ENCODE measurements at regions not wholly inside any gene's neighbourhood (a gene's known extent, or its start where the extent isn't known, plus 50 kb on each side); places are given as distances from the start of the nearest gene placed in this dataset.

DNA sequence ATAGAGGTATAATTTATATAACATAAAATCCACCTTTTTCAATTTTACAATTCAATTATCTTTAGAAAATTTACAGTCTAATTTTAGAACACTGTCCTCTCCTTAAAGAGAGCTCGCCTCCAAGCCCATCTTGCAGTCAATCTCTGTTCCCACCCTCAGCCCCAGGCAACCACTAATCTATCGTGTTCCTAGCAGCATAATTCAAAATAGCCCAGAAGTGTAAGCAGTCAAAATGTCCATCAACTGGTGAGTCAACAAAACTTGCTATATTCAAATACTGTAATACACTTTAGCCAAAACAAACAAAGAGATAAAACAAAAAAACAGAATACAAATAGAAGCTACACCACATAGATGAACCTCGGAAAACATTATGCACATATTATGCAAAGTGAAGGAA, 1006.8 kb upstream of the EEF2KMT start:
- Histone ChIP-seq H3F3A (ENCODE audit: control insufficient read depth, insufficient read depth) (no peaks in the 10 kb centered on the region), H4K20me1 (ENCODE audit: control insufficient read depth, insufficient read depth, low read depth, low read length) (no peaks in the 10 kb centered on the region), H3K36me3 (ENCODE audit: control insufficient read depth, low read length) (no peaks in the 10 kb centered on the region), H3K27me3 (ENCODE audit: control insufficient read depth, low read length) (no peaks in the 10 kb centered on the region), H3K4me1 (ENCODE audit: control insufficient read depth, low read length) (no peaks in the 10 kb centered on the region), H3K9me3 (ENCODE audit: control insufficient read depth, insufficient read depth, low read length) (no peaks in the 10 kb centered on the region), H3K4me3 (ENCODE audit: low read length) (no peak overlapping the region), H3K9me2 (replicated peaks; ENCODE audit: control insufficient read depth, low read length) (no peaks in the 10 kb centered on the region), H3K27ac (ENCODE audit: low read depth, low read length) (no peak overlapping the region), H3K4me2 (ENCODE audit: low read length) (no peak overlapping the region), H3K79me2 (ENCODE audit: control insufficient read depth, low read length) (no peaks in the 10 kb centered on the region)
- no peak for TF ChIP-seq CTCF (IDR thresholded peaks at IDR 0.05; ENCODE audit: low read depth, low read length, poor library complexity, severe bottlenecking)
- no peak for TF ChIP-seq EZH2phosphoT487 (IDR thresholded peaks at IDR 0.05; ENCODE audit: borderline replicate concordance, low read length)

DNA sequence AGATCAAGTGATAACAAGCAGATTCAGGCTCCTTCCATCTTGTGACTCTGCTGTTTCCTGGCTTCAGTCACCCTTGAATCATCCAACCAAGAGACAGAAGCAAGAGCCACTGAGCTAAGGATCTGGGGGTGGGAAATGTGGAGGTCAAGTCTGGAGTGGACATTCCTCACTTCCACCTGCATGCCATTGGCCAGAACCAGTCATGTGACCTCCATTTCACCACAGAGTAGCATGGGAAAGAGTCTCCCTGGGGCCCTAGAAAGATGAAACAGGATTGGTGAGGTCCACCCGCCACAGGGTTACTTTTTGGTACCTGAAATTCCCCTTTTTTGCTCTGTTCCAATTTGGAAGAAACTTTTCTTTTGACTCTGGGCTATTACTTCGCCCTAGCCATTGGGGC, 1006.0 kb upstream of the EEF2KMT start:
- no peaks in the 10 kb centered on the region for H4K20me1 ChIP-seq (ENCODE audit: control insufficient read depth, insufficient read depth, low read depth, low read length)
- no peak overlapping the region for H3K4me2 ChIP-seq (ENCODE audit: low read length)
- no peaks in the 10 kb centered on the region for H3K79me2 ChIP-seq (ENCODE audit: control insufficient read depth, low read length)
- H3K4me3 ChIP-seq (ENCODE audit: low read length), result no peak overlapping the region
- H3K9me3 ChIP-seq (ENCODE audit: control insufficient read depth, insufficient read depth, low read length), result no peaks in the 10 kb centered on the region
- no peaks in the 10 kb centered on the region for H3F3A ChIP-seq (ENCODE audit: control insufficient read depth, insufficient read depth)
- TF ChIP-seq EZH2phosphoT487 (IDR thresholded peaks at IDR 0.05; ENCODE audit: borderline replicate concordance, low read length), result no peak
- no peak for TF ChIP-seq CTCF (IDR thresholded peaks at IDR 0.05; ENCODE audit: low read depth, low read length, poor library complexity, severe bottlenecking)
- H3K9me2 ChIP-seq (replicated peaks; ENCODE audit: control insufficient read depth, low read length), result no peaks in the 10 kb centered on the region
- no peaks in the 10 kb centered on the region for H3K36me3 ChIP-seq (ENCODE audit: control insufficient read depth, low read length)
- H3K27ac ChIP-seq (ENCODE audit: low read depth, low read length), result no peak overlapping the region
- H3K4me1 ChIP-seq (ENCODE audit: control insufficient read depth, low read length), result no peaks in the 10 kb centered on the region
- H3K27me3 ChIP-seq (ENCODE audit: control insufficient read depth, low read length), result no peaks in the 10 kb centered on the region

DNA sequence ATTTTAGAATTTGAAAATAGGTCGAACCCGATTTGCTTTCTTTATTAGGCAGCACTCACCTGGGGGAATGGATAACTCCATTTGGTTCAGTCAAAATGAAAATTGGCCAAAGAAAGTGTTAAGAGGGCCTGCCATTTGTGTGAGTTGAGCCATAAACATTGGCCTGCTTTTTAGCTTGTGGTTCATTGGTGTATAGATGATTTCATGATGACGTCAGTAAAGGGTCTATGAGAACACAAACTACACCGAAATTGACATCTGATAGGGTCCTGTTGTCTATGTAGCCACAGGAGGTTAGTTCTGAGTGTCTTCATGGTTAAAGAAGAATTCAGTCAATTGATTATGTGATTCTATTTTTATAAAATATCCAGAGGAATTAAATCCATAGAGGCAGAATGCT, 1001.5 kb upstream of the EEF2KMT start:
- Histone ChIP-seq H3K36me3 (ENCODE audit: control insufficient read depth, low read length) (no peaks in the 10 kb centered on the region), H3F3A (ENCODE audit: control insufficient read depth, insufficient read depth) (no peaks in the 10 kb centered on the region), H3K4me1 (ENCODE audit: control insufficient read depth, low read length) (no peaks in the 10 kb centered on the region), H4K20me1 (ENCODE audit: control insufficient read depth, insufficient read depth, low read depth, low read length) (no peaks in the 10 kb centered on the region), H3K9me2 (replicated peaks; ENCODE audit: control insufficient read depth, low read length) (no peaks in the 10 kb centered on the region), H3K4me3 (ENCODE audit: low read length) (no peak overlapping the region), H3K9me3 (ENCODE audit: control insufficient read depth, insufficient read depth, low read length) (no peaks in the 10 kb centered on the region), H3K4me2 (ENCODE audit: low read length) (no peak overlapping the region), H3K27me3 (ENCODE audit: control insufficient read depth, low read length) (no peaks in the 10 kb centered on the region), H3K79me2 (ENCODE audit: control insufficient read depth, low read length) (no peaks in the 10 kb centered on the region), H3K27ac (ENCODE audit: low read depth, low read length) (no peak overlapping the region)
- TF ChIP-seq EZH2phosphoT487 (IDR thresholded peaks at IDR 0.05; ENCODE audit: borderline replicate concordance, low read length) (no peak), CTCF (IDR thresholded peaks at IDR 0.05; ENCODE audit: low read depth, low read length, poor library complexity, severe bottlenecking) (no peak)
